HG03442 (cell line): ENCODE measurements at regions not wholly inside any gene's neighbourhood (a gene's known extent, or its start where the extent isn't known, plus 50 kb on each side); places are given as distances from the start of the nearest gene placed in this dataset.

ENCODE experiments used
- ATAC-seq: cut with Tn5 transposase; IDR thresholded peaks from one replicate; pipeline ENCODE4 v1.9.1; 2021; ENCODE audit warnings: mild to moderate bottlenecking, moderate library complexity; ENCODE audit not compliant: unreplicated experiment

DNA sequence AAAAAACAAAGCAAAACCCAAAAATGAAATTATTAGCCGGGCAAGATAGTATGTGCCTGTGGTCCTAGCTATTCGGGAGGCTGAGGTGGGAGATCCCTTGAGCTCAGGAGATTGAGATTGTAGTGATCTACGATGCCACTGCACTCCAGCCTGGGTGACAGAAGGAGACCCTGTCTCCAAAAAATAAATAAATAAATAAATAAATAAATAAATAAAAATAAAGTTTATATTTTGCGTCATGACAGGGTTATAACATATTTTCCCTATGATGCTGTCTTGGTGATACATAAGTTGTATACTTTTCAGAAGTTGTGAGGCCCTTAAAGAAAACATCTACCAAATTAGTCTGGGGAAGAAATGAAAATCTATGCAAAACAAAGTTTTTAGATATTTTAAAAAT, 94.5 kb upstream of the MKLN1 start:
- ATAC-seq: no peak

- no peak for ATAC-seq
Observed at GRCh38 chr7:131234719-131235488, 92.8 kb upstream of the MKLN1 start.

- no peak for ATAC-seq
Observed at GRCh38 chr7:131235489-131236317, 92.0 kb upstream of the MKLN1 start.

- ATAC-seq: no peak
Observed at GRCh38 chr7:131236318-131236672, 91.4 kb upstream of the MKLN1 start.

DNA sequence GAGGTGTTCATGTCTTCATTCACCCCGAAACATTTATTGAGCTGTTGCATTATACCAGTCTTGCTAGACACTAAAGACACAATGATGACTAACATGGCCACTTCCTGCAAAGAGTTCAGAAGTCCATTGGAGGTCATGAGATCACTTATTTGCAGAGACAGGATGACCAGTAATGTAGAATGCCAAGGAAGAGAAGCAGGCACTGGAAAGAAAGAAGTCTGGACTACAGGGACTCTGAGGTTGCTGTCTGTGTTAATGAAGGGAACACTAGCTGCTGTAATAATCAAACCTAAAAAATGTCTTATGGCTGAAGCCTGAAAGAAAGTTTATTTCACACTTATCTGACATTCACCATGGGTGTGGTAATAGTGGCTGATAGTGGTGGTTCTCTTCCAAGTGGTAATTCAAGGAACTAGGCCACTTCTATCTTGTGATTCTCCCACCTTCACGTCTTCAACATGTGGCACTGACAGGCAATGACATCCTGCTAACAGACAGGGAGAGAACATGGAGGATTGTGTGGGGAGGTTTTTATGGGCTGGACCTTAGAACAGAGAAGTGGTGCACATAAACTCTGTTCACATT, 89.2 kb upstream of the MKLN1 start:
- no peak for ATAC-seq

GRCh38 chr7:131241386-131241785, 86.3 kb upstream of the MKLN1 start:
- no peak for ATAC-seq

GRCh38 chr7:131242123-131242650, 85.5 kb upstream of the MKLN1 start:
- no peak for ATAC-seq

- no peak for ATAC-seq
Observed at GRCh38 chr7:131244259-131244852, 83.3 kb upstream of the MKLN1 start.

DNA sequence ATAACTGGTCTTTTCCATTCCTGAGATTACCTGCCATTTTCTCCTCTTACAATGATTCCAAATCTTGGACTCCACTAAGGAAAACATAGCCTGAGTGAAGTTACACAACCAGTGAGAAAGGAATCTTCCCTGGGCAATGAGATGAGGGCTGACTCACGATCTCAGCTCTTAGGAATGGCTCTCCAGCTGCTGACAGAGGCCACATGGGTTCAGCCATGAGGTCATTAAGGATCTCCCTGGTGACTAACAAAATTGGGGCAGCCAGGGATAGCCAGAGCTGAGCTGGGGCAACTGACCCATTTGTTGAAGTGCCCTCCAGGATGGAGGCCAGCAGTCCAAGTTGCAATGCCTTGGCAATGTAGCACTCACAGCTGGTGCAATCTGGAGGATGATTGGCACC, 78.7 kb upstream of the MKLN1 start:
- ATAC-seq: no peak

DNA sequence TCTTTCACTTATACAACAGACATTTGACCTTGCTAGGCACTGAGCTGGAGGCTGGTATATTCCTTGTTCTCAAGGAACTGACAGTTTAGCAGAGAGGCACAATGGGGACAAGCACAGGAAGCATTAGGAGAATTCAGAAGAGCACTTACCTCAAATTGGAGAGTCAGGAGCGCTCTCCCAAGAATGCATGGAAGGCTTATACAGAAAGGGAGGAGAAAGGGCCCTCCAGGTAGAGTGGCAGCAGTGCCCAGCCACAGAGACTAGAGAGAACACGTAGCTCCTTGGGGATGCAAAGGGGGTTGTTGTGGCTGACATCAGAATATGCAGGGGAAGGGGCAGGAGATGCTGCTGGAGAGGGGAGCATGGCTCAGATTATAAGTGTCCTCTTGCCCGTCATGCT, 78.2 kb upstream of the MKLN1 start:
- ATAC-seq: no peak

- no peak for ATAC-seq
Observed at GRCh38 chr7:131250331-131250730, 77.3 kb upstream of the MKLN1 start.

DNA sequence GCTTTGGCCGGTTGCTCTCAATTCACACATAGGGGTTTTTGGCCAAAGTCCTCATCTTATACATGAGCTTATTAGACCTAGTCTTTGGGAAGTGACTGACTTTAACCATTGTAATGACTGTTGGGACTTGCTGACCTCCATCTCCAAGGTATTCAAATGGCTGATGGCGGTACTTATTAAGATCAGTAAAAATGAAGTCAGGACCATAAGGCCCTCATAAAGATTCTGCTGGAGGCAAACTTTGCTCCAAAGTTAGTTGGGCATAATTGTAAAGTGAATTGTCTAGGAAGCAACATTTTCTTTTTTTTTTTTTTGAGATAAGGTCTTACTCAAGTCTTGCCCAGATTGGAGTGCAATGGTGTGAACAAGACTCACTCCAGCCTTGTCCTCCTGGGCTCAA, 76.3 kb upstream of the MKLN1 start:
- ATAC-seq: no peak

DNA sequence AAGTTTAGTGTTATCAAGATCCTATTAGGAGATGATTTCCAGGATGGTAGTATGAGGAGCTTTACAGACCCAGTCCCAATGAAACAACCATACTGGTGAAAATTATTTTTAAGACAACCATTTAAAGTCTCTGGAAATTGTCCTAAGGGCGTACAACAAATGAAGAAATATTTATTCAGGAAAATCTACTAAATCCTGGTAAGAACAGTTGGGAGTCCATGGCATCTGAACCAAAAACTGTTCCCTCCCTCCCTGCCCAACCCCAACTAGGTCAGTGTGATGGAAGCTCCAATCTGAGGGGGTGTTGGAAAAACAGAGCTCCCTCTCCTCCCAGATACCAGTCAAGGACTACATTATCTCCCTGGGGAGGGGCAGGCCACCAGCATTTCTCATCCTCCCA, 74.7 kb upstream of the MKLN1 start:
- no peak for ATAC-seq

DNA sequence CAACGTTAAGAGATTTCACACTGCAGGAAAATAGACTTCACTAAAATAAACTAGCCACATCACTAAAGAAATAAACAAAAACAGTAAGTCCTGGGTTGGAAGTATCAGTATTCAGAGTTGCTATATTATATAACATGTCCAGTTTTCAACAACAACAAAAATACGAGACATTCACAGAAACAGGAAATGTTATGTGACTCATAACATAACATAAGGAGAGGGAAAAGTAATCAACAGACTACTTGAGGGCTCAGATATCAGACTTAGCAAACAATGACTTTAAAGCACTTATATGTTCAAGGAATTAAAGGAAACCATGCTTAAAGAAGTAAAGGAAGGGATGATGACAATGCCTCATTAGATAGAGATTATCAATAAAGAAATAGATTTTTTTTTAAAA, 73.5 kb upstream of the MKLN1 start:
- no peak for ATAC-seq

DNA sequence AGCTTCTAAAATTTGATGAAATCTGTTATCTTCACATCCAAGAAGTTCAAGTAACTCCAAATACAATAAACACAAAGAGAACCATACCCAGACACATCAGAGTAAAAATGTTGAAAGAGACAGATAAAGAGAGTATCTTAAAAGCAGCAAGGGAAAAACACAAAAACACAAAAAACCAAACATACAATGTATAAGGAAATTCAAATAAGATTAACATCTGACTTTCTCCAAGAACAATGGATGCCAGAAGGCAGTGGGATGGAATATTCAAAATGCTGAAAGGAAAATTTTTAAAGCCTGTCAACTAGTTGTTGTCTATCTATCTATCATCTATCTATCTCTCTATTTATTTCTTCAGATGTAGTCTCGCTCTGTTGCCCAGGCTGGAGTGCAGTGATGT, 72.4 kb upstream of the MKLN1 start:
- no peak for ATAC-seq

- ATAC-seq: no peak
Observed at GRCh38 chr7:131261476-131261994, 66.1 kb upstream of the MKLN1 start.

GRCh38 chr7:131265227-131265626, 62.4 kb upstream of the MKLN1 start:
- no peak for ATAC-seq

- no peak for ATAC-seq
Observed at GRCh38 chr7:131267631-131268030, 60.0 kb upstream of the MKLN1 start.

- no peak for ATAC-seq
Observed at GRCh38 chr7:131268906-131269305, 58.8 kb upstream of the MKLN1 start.

DNA sequence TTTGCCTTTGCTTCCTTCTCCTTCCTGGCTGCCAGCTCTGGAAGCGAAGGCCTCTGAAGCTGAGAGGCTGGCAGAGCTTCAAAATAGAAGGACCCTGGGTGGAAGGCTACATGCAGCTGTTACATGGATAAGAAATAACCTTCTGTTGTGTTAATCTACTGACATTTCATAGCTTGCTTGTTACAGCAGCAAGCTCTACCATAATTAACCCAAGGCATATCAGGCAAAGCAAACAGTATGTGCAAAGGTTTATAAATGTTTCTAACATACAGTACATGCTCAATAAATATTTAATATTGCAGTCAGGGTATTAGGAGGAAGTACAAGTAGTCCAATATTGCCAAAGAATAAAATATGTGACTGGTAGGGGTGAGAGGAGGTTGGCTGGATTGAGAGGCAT, 55.6 kb upstream of the MKLN1 start:
- no peak for ATAC-seq

GRCh38 chr7:131274986-131275385, 52.7 kb upstream of the MKLN1 start:
- ATAC-seq: no peak
